Activated CD4-positive, alpha-beta T cell treated with anti-CD3 and anti-CD28 coated beads, Interleukin-10, Interleukin-2, amounts not matched to agents 100 ng/mL and 50 ng/mL, durations not matched to agents 16 hours and 8 hours (primary cell): ENCODE measurements at regions not wholly inside any gene's neighbourhood (a gene's known extent, or its start where the extent isn't known, plus 50 kb on each side); places are given as distances from the start of the nearest gene placed in this dataset.

Source experiments
- DNase-seq: peaks from one replicate; pipeline ENCODE4 v3.0.0-alpha.2; 2020

DNA sequence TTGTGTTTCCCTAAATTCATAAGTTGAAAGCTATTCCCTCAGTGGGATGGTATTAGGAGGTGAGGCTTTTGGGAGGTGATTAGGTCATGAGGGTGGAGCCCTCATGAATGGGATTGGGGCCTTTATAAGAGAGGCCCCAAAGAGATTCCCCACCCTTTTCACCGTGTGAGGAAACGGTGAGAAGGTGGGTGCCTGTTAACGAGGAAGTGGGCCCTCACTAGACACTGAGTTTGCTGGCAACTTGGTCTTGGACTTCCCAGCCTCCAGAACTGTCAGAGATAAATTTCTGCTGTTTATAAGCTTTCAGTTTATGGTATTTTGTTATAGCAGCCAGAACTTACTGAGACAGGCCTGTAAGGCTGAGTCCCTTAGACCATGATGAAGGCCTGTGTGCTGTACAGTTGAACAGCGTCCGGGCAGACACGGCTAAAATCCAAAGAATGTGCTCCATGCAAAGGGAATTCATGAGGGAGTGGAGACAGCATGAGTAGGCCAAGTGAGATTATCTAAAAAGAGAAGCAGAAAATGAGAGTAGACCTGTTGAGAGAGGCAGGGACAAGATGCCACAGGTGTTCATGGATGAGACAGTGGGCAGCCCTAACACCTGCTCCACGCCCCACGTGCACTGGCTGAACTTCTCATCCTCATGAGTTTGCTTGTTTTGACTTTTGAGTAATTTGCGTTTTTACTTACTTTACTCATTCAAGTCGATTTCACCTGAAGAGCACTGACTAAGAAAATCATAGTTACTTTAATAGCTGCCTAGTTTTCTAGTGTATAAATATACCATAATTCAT lies 66.9 kb upstream of the SFMBT2 start:
- no peak for DNase-seq

DNA sequence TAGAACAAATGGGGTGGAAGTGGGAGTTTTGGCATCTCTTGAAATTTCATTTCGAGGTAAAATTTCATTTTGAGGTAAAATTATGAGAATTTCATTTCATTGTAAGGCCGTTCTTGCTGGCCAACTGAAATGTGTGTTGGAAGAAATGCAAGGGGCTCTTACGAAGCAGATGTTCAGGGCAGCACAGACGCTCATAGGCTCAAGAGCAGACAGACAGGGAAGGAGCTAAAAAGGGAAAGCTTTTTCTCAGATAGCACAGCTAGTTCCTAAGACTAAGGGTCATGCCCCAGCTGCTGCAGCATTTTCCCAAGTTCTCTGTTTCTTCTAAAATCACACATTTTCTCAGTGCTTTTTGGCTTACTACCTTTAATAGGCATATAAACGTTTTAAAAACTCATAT lies 65.1 kb upstream of the SFMBT2 start:
- DNase-seq: no peak

DNA sequence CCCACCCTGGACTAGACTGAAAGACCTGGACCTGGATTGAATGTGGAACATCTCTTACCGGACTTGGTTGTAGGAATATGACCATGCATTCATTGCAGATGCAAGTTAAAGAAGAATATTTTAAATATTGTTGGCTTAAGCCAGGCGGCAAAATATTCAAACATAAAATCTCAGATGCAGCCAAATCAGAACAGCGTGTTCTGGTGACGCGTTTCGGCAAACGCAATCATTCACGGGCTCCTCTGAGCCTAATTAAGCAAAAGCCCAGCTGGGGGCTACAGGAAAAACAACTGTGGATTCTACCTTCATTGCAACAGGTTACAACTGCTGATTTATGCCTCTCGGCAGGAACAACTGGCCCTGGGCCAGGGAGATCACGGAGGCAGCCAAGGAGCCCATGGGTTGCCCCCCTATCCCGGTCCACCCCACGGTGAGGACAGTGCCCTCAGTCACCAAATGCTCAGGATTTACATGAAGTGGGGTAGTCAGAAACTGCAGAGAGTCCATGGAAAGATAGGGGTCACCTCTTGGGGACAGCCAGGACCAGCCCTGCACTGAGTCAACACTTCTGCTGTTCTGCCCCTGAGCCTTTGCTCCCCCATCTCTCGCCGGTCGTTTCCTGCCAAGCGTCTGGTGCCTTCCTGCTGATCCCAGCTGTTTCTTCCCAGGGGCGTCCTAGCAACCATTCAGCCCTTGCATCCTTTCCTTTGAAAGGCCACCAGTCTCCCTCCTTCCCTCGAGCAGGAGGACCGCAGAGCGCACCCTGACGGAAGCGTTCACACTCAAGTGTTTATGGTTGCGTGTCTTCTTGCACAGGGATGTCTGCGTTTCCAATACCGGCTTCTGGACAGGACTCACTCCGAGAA lies 64.4 kb upstream of the SFMBT2 start:
- no peak for DNase-seq

DNA sequence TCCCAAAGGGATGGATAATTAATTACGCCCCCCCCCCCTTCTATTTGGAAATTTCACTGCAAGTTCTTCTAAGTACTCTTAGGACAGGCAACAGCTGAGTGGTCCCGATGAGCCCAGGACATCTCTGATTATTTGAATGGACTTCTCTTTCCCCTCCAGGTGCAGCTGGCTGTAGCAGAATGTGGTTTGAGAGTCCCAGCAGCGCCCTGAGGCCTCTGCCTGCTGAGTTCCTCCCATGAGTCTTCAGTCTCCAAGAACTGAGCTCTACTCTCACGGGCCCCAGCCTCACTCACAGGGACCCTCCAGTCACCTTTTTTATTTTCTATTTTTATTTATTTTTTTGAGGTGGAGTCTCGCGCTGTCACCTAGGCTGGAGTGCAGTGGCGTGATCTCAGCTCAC lies 63.6 kb upstream of the SFMBT2 start:
- no peak for DNase-seq

DNA sequence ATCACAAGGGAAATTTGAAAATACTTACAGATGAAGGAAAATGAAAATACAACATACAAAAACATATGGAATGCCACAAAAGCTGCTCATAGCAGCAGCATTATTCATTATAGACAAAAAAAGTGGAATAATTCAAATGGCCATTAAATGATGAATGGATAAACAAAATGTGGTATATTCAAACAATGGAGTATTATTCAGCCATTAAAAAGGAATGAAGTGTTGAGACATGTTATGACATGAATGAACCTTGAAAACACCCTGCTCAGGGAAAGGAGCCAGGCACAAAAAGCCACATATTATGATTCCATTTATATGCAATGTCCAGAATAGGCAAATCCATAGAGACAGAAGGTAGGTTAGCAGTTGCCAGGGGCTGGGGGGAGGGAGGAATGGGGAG lies 62.6 kb upstream of the SFMBT2 start:
- DNase-seq: no peak

DNA sequence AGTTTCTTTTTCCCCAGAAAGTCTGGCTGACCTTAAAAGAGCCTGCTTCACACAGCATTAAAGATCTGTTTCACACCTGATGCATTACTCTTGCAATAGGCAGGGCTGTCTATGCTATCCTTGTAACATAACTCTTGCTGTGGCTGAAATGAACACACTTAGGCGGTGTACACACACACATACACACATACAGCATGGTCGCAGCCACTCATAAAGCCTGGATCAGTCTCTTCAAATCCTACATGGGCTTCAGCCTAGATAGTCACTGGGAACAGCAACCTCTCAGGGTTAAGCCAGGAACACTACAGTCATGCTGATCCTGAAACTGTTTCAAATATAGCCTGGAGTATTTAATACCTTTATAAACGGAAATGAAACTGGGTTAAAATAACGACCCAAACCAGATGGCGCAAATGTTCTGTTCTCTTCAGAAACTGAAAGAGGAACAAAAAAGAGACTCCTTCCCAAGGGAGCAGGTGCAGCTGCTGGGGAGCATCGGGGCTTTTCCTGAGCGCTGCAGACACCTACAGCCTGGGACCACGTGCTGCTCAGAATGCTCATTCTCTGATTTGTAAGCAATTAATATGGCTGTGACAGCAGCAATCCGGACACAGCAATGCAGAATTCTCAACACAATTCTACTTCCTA lies 61.0 kb upstream of the SFMBT2 start:
- DNase-seq: peak; percentile 25

DNA sequence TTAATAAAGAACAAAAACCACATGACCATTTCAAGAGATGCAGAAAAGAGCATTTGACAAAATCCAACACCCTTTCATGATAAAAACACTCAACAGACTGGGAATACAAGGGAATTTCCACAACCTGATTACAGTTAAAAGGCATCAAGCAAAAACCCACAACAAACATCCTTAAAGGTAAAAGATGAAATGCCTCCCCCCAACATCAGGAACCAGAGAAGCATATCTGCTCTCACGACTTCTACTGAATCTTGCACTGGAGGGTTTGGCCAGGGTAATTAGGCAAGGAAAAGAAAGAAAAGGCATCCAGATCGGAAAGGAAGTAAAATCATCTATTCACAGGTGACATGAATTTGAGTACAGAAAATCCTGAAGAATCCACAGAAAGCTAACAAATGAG lies 59.5 kb upstream of the SFMBT2 start:
- DNase-seq: no peak

DNA sequence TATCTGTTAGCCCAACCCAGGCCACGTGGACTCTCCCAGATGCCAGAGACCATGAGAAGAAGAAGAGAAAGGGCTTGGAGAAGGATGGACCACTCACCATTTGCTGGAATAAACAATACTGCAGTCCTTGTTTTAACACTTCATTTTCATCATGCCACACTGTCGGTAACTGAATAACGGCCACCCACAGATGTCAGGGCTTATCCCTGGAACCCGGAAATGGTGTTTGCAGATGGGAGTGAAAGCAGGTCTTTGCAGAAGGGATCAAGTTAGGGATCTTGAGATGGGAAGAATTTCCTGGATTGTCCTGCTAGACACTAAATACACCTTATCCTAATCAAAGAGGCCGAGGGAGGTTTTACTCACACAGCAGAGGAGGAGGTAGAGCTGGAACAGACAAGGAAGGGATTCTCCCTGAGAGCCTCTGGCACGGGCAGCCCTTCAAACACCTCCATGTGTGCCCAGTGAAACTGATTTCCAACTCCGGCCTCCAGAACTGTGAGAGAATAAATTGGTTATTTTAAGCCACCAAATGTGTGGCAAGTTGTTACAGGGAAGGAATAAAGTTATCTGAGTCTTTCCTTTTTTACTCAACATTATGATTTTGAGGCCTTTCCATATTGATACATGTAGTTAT lies 56.3 kb upstream of the SFMBT2 start:
- no peak for DNase-seq

DNA sequence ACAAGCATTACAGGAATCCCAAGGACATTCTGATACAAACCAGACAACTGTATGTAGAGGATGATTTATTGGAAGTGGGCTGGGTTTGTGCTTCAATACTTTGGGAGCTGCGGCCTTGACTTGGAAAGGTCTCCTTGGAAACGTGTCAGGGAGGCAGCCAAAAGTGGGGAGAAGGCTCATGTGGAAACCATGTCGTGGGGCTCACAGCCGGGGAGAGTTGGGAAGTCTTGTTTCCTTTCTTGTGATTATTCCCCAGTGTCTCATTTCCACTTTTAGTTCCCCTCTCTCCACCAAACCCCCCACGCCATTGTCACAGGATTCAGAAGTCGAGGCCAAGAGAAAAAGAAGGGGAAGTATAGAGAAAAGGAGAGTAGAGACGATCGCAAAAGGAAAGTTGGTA lies 53.9 kb upstream of the SFMBT2 start:
- DNase-seq: no peak
